Sigmoid colon (tissue), 6 donors: ENCODE measurements at regions not wholly inside any gene's neighbourhood (a gene's known extent, or its start where the extent isn't known, plus 50 kb on each side); places are given as distances from the start of the nearest gene placed in this dataset.

Source experiments
- DNase-seq: peaks from one replicate; pipeline ENCODE4 v3.0.0-alpha.2; 2019
- H3K27ac ChIP-seq, 4 donors: fragments of 200-600 bp; sonication (generic); one replicate each; pipeline ENCODE4 v1.5.1; 2016 to 2019; ENCODE audit warnings: mild to moderate bottlenecking in 1 of 4
- H3K27me3 ChIP-seq, 3 donors: fragments of 200-600 bp; sonication (generic); one replicate each; pipeline ENCODE4 v1.5.1; 2019; ENCODE audit warnings: mild to moderate bottlenecking in 1 of 3
- H3K36me3 ChIP-seq, 4 donors: fragments of 200-600 bp; sonication (generic); one replicate each; pipeline ENCODE4 v1.5.1; 2016 to 2019
- H3K4me1 ChIP-seq, 4 donors: fragments of 200-600 bp; sonication (generic); one replicate each; pipeline ENCODE4 v1.5.1; 2017 to 2019
- H3K4me3 ChIP-seq, 4 donors: fragments of 200-600 bp; sonication (generic); one replicate each; pipeline ENCODE4 v1.5.1; 2017 to 2019; ENCODE audit warnings: mild to moderate bottlenecking in 2 of 4, moderate library complexity in 1 of 4
- H3K9me3 ChIP-seq, 4 donors: fragments of 200-600 bp in 3 of 4; sonication (generic) in 3 of 4; one replicate each; pipeline versions ENCODE4 v1.5.1 to v1.6.1; 2013 to 2019
- CTCF ChIP-seq, 4 experiments: fragments of 450-650 bp in 3 of 4; fragments of 200-600 bp in 1 of 4; IDR thresholded peaks; one replicate each; pipeline ENCODE4 v1.5.1; 2016 to 2019; ENCODE audit warnings: antibody characterized with exemption in 4 of 4, mild to moderate bottlenecking in 3 of 4, moderate library complexity in 2 of 4
- EP300 ChIP-seq, 4 donors: sonication (generic); formaldehyde crosslinking; IDR thresholded peaks; one replicate each; pipeline ENCODE4 v1.6.1; 2017; ENCODE audit warnings: antibody characterized with exemption in 4 of 4
- POLR2A ChIP-seq, 2 donors: fragments of 450-650 bp; IDR thresholded peaks; one replicate each; pipeline ENCODE4 v1.6.1; 2016; ENCODE audit warnings: antibody characterized with exemption in 2 of 2, mild to moderate bottlenecking in 2 of 2, moderate library complexity in 2 of 2
- POLR2AphosphoS5 ChIP-seq, 4 donors: sonication (generic); formaldehyde crosslinking; IDR thresholded peaks; one replicate each; pipeline ENCODE4 v1.6.1; 2017; ENCODE audit warnings: antibody characterized with exemption in 4 of 4
- WGBS, 2 donors: extraction: QIAGEN DNeasy Blood & Tissue Kit; methylation state at CpG; one replicate each; pipeline ENCODE4 v1.1.7; 2013; 5-methylcytosine and 5-hydroxymethylcytosine counted together
- intact Hi-C: fragments of 100-400 bp; cut with DNase I; formaldehyde crosslinking; loops from one replicate; pipeline ENCODE4 v1.15.1; 2023
- donor health status: healthy with polysubstance abuse.
- donor health status: healthy.

DNA sequence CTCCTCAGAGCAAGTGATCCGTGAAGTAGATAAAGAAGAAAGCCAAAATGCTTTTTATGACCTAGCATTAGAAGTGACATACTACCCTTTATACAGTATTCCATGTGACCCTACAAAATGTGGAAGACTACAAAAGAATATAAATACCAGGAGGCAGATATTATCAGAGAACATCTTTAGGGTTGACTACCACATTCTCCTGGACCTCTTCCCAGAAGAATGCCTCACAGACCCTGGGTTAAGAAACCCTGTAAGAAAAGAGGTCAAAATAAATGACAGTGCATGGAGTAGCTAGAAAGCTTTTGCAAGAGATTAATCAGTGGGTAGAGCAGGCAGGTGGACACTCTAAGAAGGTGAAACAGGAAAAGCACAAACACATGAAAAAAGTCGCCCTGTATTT is 69.2 kb downstream of the FANCF start:
- Histone ChIP-seq H3K9me3 (no peaks in the 10 kb centered on the region), H3K27me3 (no peaks in the 10 kb centered on the region), H3K36me3 (no peaks in the 10 kb centered on the region), H3K4me1 (no peaks in the 10 kb centered on the region), H3K4me3 (no peak overlapping the region), H3K27ac (no peak overlapping the region)
- WGBS, 2 donors: 83 to 85% methylated on average over 2 of the region's 2 CpGs
- intact Hi-C loops: no loop called here
- no peak for TF ChIP-seq CTCF (IDR thresholded peaks at IDR 0.05)
- no peak for TF ChIP-seq POLR2AphosphoS5 (IDR thresholded peaks at IDR 0.05)
- no peak for TF ChIP-seq POLR2A (IDR thresholded peaks at IDR 0.05)
- DNase-seq: no peak

DNA sequence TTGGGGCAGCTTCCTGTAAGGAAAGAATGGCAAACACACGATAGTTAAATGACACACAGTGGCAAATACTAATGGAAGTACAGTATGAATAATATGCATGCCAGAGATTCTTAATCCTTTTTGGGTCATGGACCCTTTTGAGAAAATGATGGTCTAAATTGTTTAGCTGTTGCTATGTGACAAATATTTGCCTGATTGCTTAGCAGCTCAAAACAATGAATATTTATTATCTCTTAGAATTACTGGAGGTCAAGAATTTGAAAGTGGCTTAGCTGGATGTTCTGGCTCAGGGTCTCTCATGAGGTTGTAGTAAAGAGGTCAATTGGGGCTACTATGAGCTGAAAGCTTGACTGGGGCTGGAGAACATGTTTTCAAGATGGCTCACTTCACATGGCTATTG is 69.7 kb downstream of the FANCF start:
- DNase-seq: no peak
- Histone ChIP-seq H3K4me1 (no peaks in the 10 kb centered on the region), H3K9me3 (no peaks in the 10 kb centered on the region), H3K36me3 (no peaks in the 10 kb centered on the region), H3K4me3 (no peak overlapping the region), H3K27ac (no peak overlapping the region), H3K27me3 (no peaks in the 10 kb centered on the region)
- TF ChIP-seq EP300 (IDR thresholded peaks at IDR 0.05) (no peak), CTCF (IDR thresholded peaks at IDR 0.05) (no peak), POLR2A (IDR thresholded peaks at IDR 0.05) (no peak), POLR2AphosphoS5 (IDR thresholded peaks at IDR 0.05) (no peak)
- WGBS, 2 donors: 78 to 86% methylated on average over 1 of the region's 1 CpG
- intact Hi-C loops: no loop called here

GRCh38 chr11:22554221-22554620 is 71.4 kb downstream of the FANCF start:
- H3K4me1 ChIP-seq: no peaks in the 10 kb centered on the region
- no peaks in the 10 kb centered on the region for H3K9me3 ChIP-seq
- no peak overlapping the region for H3K4me3 ChIP-seq
- TF ChIP-seq POLR2A (IDR thresholded peaks at IDR 0.05) (no peak), POLR2AphosphoS5 (IDR thresholded peaks at IDR 0.05) (no peak), CTCF (IDR thresholded peaks at IDR 0.05) (no peak), EP300 (IDR thresholded peaks at IDR 0.05) (no peak)
- no peaks in the 10 kb centered on the region for H3K27me3 ChIP-seq
- no peak for DNase-seq
- WGBS, 2 donors: 5 to 37% methylated on average over 1 of the region's 1 CpG
- intact Hi-C loops: no loop called here
- no peaks in the 10 kb centered on the region for H3K36me3 ChIP-seq
- H3K27ac ChIP-seq: no peak overlapping the region

GRCh38 chr11:22552885-22553284 is 72.7 kb downstream of the FANCF start:
- Histone ChIP-seq H3K4me1 (no peaks in the 10 kb centered on the region), H3K27ac (no peak overlapping the region), H3K27me3 (no peaks in the 10 kb centered on the region), H3K36me3 (no peaks in the 10 kb centered on the region), H3K9me3 (no peaks in the 10 kb centered on the region), H3K4me3 (no peak overlapping the region)
- DNase-seq: no peak
- 54 to 74% methylated on average over 2 of the region's 2 CpGs for WGBS, 2 donors
- intact Hi-C loops: no loop called here
- no peak for TF ChIP-seq POLR2AphosphoS5 (IDR thresholded peaks at IDR 0.05)
- no peak for TF ChIP-seq EP300 (IDR thresholded peaks at IDR 0.05)
- TF ChIP-seq POLR2A (IDR thresholded peaks at IDR 0.05): no peak
- no peak for TF ChIP-seq CTCF (IDR thresholded peaks at IDR 0.05)

DNA sequence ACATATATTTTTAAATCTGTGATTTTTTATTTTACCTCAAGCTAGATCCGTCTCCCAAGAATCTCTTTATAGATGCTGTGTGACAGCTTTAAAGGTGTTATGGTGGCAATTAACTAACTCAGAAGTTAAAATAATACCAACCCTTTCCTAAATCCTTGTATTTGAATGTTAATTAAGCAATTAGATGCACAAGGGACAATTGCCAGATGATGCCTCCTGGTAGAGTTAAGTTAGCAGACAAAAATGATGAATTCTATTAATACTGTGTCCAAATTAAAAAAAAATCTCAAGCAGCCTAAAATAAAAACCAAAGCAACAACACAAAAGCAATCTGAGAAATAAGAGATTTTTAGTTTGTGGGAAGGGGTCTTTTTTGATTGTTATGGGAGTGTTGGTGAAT is 78.9 kb downstream of the FANCF start:
- Histone ChIP-seq H3K27me3 (no peaks in the 10 kb centered on the region), H3K36me3 (no peaks in the 10 kb centered on the region), H3K27ac (no peak overlapping the region), H3K9me3 (no peaks in the 10 kb centered on the region), H3K4me3 (no peak overlapping the region), H3K4me1 (no peaks in the 10 kb centered on the region)
- TF ChIP-seq POLR2AphosphoS5 (IDR thresholded peaks at IDR 0.05): no peak
- TF ChIP-seq POLR2A (IDR thresholded peaks at IDR 0.05): no peak
- no peak for TF ChIP-seq CTCF (IDR thresholded peaks at IDR 0.05)
- no peak for TF ChIP-seq EP300 (IDR thresholded peaks at IDR 0.05)
- intact Hi-C loops: no loop called here
- no peak for DNase-seq
- 53 to 73% methylated on average over 1 of the region's 1 CpG for WGBS, 2 donors
